Keratinocyte (primary cell): ENCODE measurements at regions not wholly inside any gene's neighbourhood (a gene's known extent, or its start where the extent isn't known, plus 50 kb on each side); places are given as distances from the start of the nearest gene placed in this dataset.

Source experiments
- DNase-seq: peaks from one replicate; pipeline ENCODE4 v3.0.0-alpha.2; 2011; ENCODE audit warnings: low read depth, missing footprints, low spot score
- FAIRE-seq: peaks from 2 replicates; lab custom pipeline; 2011; peaks lifted over from hg19 to GRCh38; lab: Jason Lieb, UNC
- H2AFZ ChIP-seq: 2 replicates; pipeline ENCODE4 v1.6.0; 2012; ENCODE audit warnings: low read length, control low read depth, inconsistent platforms; ENCODE audit not compliant: control insufficient read depth
- H3K27ac ChIP-seq: 2 replicates; pipeline ENCODE4 v1.5.1; 2011; ENCODE audit warnings: low read length; ENCODE audit not compliant: control insufficient read depth, insufficient read depth
- H3K27me3 ChIP-seq: 3 replicates; pipeline ENCODE4 v1.6.0; 2011; ENCODE audit warnings: low read length; ENCODE audit not compliant: control insufficient read depth, insufficient read depth; ENCODE audit errors: extremely low read depth
- H3K36me3 ChIP-seq, 2 experiments: 2 replicates in 1 of 2; 3 replicates in 1 of 2; pipeline ENCODE4 v1.5.1; 2011; ENCODE audit warnings: low read length in 2 of 2, mild to moderate bottlenecking in 1 of 2; ENCODE audit not compliant: control insufficient read depth in 2 of 2, insufficient read depth in 2 of 2; ENCODE audit errors: extremely low read depth in 1 of 2
- H3K4me1 ChIP-seq: 3 replicates; pipeline ENCODE4 v1.5.1; 2011; ENCODE audit warnings: low read length; ENCODE audit not compliant: control insufficient read depth, insufficient read depth; ENCODE audit errors: extremely low read depth
- H3K4me2 ChIP-seq: 3 replicates; pipeline ENCODE4 v1.6.0; 2011; ENCODE audit warnings: low read depth, low read length; ENCODE audit not compliant: control insufficient read depth, insufficient read depth; ENCODE audit errors: extremely low read depth
- H3K4me3 ChIP-seq, 3 experiments: fragments of 200-600 bp in 1 of 3; sonication (generic) in 1 of 3; 2 replicates in 2 of 3; 3 replicates in 1 of 3; pipeline ENCODE4 v1.5.1; 2011 to 2016; ENCODE audit warnings: low read length in 3 of 3, mild to moderate bottlenecking in 3 of 3, control low read depth in 2 of 3, inconsistent platforms in 1 of 3, low read depth in 1 of 3, mixed read lengths in 1 of 3, mixed run types in 1 of 3, moderate library complexity in 1 of 3; ENCODE audit not compliant: control insufficient read depth in 2 of 3, insufficient read depth in 2 of 3; ENCODE audit errors: extremely low read depth in 1 of 3
- H3K79me2 ChIP-seq: 2 replicates; pipeline ENCODE4 v1.6.0; 2012; ENCODE audit warnings: low read length; ENCODE audit not compliant: control insufficient read depth, insufficient read depth
- H3K9ac ChIP-seq: 3 replicates; pipeline ENCODE4 v1.6.0; 2011; ENCODE audit warnings: low read length; ENCODE audit not compliant: control insufficient read depth, insufficient read depth; ENCODE audit errors: extremely low read depth
- H3K9me1 ChIP-seq: 3 replicates; pipeline ENCODE4 v1.6.0; 2011; ENCODE audit warnings: low read length; ENCODE audit not compliant: control insufficient read depth, insufficient read depth; ENCODE audit errors: extremely low read depth
- H3K9me3 ChIP-seq: 2 replicates; pipeline ENCODE4 v1.5.1; 2012; ENCODE audit warnings: low read depth, low read length; ENCODE audit not compliant: control insufficient read depth
- H4K20me1 ChIP-seq: 3 replicates; pipeline ENCODE4 v1.6.0; 2011; ENCODE audit warnings: low read length; ENCODE audit not compliant: control insufficient read depth, insufficient read depth; ENCODE audit errors: extremely low read depth
- CTCF ChIP-seq, 3 experiments: IDR thresholded peaks in 1 of 3; conservative IDR thresholded peaks in 1 of 3; optimal IDR thresholded peaks in 1 of 3; 2 replicates in 2 of 3; 3 replicates in 1 of 3; pipeline versions ENCODE3 to v1.5.1; 2011; ENCODE audit warnings: low read length in 3 of 3, mild to moderate bottlenecking in 3 of 3, moderate library complexity in 2 of 3, control low read depth in 1 of 3, inconsistent platforms in 1 of 3; ENCODE audit not compliant: insufficient read depth in 2 of 3; ENCODE audit errors: extremely low read depth in 1 of 3
- EZH2 ChIP-seq: IDR thresholded peaks from one replicate; pipeline ENCODE4 v1.6.1; 2012; ENCODE audit warnings: inconsistent platforms, mild to moderate bottlenecking, low read length, moderate library complexity
- dilution Hi-C: fragments of 300-500 bp; cut with MboI; formaldehyde crosslinking; loops from one replicate; pipeline ENCODE4 v1.7.0; 2020; ENCODE audit warnings: low sequenced_read_pairs; ENCODE audit not compliant: extremely low pct_ligation_motif_present

GRCh38 chr1:186749820-186750219 is 69.6 kb upstream of the PTGS2 start:
- Histone ChIP-seq H3K36me3 (no peaks in the 10 kb centered on the region), H2AFZ (no peak overlapping the region), H3K9me1 (no peaks in the 10 kb centered on the region), H4K20me1 (no peaks in the 10 kb centered on the region), H3K9me3 (no peaks in the 10 kb centered on the region), H3K27ac (peak overlapping the region; percentile 85), H3K4me2 (peak overlapping the region; percentile 9), H3K79me2 (no peaks in the 10 kb centered on the region), H3K27me3 (no peaks in the 10 kb centered on the region), H3K4me3 (no peak overlapping the region), H3K4me1 (peaks cover 27% of the 10 kb centered on the region), H3K9ac (peak overlapping the region; percentile 22)
- dilution Hi-C loops, result no loop called here
- DNase-seq, result no peak
- TF ChIP-seq CTCF (optimal IDR thresholded peaks at IDR 0.05 in 1 of 3, IDR thresholded peaks at IDR 0.05 in 1 of 3, conservative IDR thresholded peaks at IDR 0.05 in 1 of 3; ENCODE audit: extremely low read depth in 1 of 3, insufficient read depth in 2 of 3, low read length in 3 of 3), result no peak
- TF ChIP-seq EZH2, result no peak
- FAIRE-seq, result peak; percentile 39

GRCh38 chr1:186747661-186748060 is 67.4 kb upstream of the PTGS2 start:
- Histone ChIP-seq H3K4me2 (no peak overlapping the region), H4K20me1 (no peaks in the 10 kb centered on the region), H3K9ac (no peak overlapping the region), H2AFZ (no peak overlapping the region), H3K4me3 (no peak overlapping the region), H3K9me3 (no peaks in the 10 kb centered on the region), H3K27me3 (no peaks in the 10 kb centered on the region), H3K36me3 (no peaks in the 10 kb centered on the region), H3K27ac (no peak overlapping the region), H3K4me1 (peaks cover 22% of the 10 kb centered on the region), H3K79me2 (no peaks in the 10 kb centered on the region), H3K9me1 (no peaks in the 10 kb centered on the region)
- TF ChIP-seq CTCF (optimal IDR thresholded peaks at IDR 0.05 in 1 of 3, IDR thresholded peaks at IDR 0.05 in 1 of 3, conservative IDR thresholded peaks at IDR 0.05 in 1 of 3; ENCODE audit: extremely low read depth in 1 of 3, insufficient read depth in 2 of 3, low read length in 3 of 3), result no peak
- TF ChIP-seq EZH2, result no peak
- FAIRE-seq (no peak), DNase-seq (no peak)
- dilution Hi-C loops, result no loop called here
